ENCODE measurements at regions not wholly inside any gene's neighbourhood (a gene's known extent, or its start where the extent isn't known, plus 50 kb on each side); places are given as distances from the start of the nearest gene placed in this dataset.
A peak's percentile ranks its signal among the peaks of the same experiment; 100 is the strongest.

DNA sequence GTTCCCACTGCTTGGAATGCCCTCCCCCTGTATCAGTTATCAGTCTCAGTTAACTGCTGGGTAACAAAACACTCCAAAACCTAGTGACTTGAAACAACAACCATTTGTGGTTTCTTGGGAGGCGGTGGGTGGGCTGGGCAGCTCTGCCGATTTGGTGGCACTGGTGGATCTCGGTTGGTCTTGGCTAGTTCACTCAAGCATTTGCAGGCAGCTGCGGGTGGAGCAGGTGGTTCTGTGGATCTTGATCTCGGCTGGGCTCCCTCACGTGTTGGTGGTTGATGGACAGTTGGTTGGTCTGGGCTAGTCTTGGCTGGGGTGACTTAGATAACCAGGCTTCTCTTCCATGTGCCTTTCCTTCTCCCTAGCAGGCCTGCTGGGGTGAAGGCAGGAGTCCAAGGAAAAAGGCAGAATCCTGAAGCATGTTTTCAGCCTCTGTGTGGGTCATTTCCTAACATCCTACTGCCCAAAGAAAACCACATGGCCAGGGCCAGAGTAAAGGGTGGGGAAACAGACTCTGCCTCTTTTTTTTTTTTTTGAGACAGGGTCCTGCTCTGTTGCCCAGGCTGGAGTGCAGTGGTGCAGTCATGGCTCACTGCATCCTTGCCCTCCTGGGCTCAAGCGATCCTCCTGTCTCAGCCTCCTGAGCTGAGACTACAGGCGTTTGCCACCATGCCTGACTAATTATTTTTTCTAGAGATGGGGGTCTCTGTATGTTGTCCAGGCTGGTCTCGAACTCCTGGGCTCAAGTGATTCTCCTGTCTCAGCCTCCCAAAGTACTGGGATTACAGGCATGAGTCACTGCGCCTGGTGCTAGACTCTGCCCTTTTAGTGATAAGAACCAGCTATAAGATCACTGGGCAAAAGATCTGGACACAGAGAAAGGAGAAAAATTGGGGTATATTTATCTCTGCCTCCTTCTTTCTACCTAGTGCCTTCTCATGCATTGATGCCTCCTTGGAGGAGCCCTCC lies 183.7 kb downstream of the RGS3 start:
- ATAC-seq (ENCODE audit: low read depth) (no peak), DNase-seq (ENCODE audit: low spot score) (no peak)

DNA sequence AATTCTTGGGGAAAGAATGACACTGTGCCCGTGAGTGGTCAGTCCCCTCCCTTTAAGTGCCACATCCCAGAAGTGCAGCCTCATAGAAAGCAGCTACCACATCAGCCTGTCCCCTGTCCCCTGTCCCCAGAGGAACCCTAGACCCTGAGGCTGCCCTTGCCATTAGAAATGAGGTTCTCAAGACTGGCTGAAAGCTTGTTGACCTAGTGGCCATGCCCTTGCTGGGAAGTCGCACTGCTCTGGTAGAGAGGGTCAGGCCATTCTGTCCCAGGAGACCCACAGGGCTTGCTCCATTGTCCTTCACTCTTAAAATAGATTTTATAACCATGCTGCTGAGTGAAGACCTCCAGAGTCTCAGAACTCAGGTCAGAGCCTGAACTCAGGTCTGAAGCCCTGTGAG lies 184.5 kb downstream of the RGS3 start:
- H3K27me3 ChIP-seq (ENCODE audit: insufficient read depth, poor library complexity, severe bottlenecking) = no peaks in the 10 kb centered on the region
- H3K4me3 ChIP-seq (ENCODE audit: severe bottlenecking) = no peak overlapping the region
- no peaks in the 10 kb centered on the region for H3K9me3 ChIP-seq (ENCODE audit: severe bottlenecking)
- H3K4me1 ChIP-seq (ENCODE audit: insufficient read depth, poor library complexity, severe bottlenecking) = peaks cover 12% of the 10 kb centered on the region
- TF ChIP-seq, protein P1, sequence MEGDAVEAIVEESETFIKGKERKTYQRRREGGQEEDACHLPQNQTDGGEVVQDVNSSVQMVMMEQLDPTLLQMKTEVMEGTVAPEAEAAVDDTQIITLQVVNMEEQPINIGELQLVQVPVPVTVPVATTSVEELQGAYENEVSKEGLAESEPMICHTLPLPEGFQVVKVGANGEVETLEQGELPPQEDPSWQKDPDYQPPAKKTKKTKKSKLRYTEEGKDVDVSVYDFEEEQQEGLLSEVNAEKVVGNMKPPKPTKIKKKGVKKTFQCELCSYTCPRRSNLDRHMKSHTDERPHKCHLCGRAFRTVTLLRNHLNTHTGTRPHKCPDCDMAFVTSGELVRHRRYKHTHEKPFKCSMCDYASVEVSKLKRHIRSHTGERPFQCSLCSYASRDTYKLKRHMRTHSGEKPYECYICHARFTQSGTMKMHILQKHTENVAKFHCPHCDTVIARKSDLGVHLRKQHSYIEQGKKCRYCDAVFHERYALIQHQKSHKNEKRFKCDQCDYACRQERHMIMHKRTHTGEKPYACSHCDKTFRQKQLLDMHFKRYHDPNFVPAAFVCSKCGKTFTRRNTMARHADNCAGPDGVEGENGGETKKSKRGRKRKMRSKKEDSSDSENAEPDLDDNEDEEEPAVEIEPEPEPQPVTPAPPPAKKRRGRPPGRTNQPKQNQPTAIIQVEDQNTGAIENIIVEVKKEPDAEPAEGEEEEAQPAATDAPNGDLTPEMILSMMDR (IDR thresholded peaks at IDR 0.05; ENCODE audit: poor library complexity, severe bottlenecking) = no peak
- DNase-seq (ENCODE audit: low spot score) (no peak), ATAC-seq (ENCODE audit: low read depth) (no peak)
- H3K36me3 ChIP-seq (ENCODE audit: low read depth) = no peaks in the 10 kb centered on the region
- H3K27ac ChIP-seq (ENCODE audit: poor library complexity, severe bottlenecking) = no peak overlapping the region

More for the DNA sequence above, 183.7 kb downstream of the RGS3 start:
- no peaks in the 10 kb centered on the region for H3K9me3 ChIP-seq (ENCODE audit: severe bottlenecking)
- H3K4me1 ChIP-seq (ENCODE audit: insufficient read depth, poor library complexity, severe bottlenecking) = peaks cover 12% of the 10 kb centered on the region
- H3K27ac ChIP-seq (ENCODE audit: poor library complexity, severe bottlenecking) = no peak overlapping the region
- TF ChIP-seq, protein P1 (IDR thresholded peaks at IDR 0.05; ENCODE audit: poor library complexity, severe bottlenecking) = no peak
- no peak overlapping the region for H3K4me3 ChIP-seq (ENCODE audit: severe bottlenecking)
- H3K36me3 ChIP-seq (ENCODE audit: low read depth) = no peaks in the 10 kb centered on the region
- no peaks in the 10 kb centered on the region for H3K27me3 ChIP-seq (ENCODE audit: insufficient read depth, poor library complexity, severe bottlenecking)

DNA sequence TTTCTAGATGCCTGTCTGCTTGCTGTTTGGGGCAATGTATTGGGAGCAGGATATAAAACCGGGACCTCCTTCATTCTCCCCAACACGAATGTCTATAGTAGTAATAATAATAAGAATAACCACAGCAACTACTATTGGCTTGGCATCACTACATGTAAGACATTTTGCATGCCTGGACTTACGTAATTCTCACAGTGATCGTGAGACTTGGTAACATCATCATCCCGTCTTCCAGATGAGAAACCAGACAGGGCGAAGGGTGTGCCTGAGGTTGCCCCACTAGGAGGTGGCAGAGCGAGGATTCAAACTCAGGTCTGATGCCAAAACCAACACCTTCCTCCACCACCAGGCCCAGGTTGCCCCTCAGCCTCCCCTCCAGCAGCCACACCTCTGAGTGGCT lies 185.1 kb downstream of the RGS3 start:
- Histone ChIP-seq H3K27me3 (ENCODE audit: insufficient read depth, poor library complexity, severe bottlenecking) (no peaks in the 10 kb centered on the region), H3K36me3 (ENCODE audit: low read depth) (no peaks in the 10 kb centered on the region), H3K4me1 (ENCODE audit: insufficient read depth, poor library complexity, severe bottlenecking) (peaks cover 12% of the 10 kb centered on the region), H3K27ac (ENCODE audit: poor library complexity, severe bottlenecking) (no peak overlapping the region), H3K4me3 (ENCODE audit: severe bottlenecking) (no peak overlapping the region), H3K9me3 (ENCODE audit: severe bottlenecking) (no peaks in the 10 kb centered on the region)
- ATAC-seq (ENCODE audit: low read depth) = no peak
- no peak for DNase-seq (ENCODE audit: low spot score)
- TF ChIP-seq, protein P1 (IDR thresholded peaks at IDR 0.05; ENCODE audit: poor library complexity, severe bottlenecking) = no peak

DNA sequence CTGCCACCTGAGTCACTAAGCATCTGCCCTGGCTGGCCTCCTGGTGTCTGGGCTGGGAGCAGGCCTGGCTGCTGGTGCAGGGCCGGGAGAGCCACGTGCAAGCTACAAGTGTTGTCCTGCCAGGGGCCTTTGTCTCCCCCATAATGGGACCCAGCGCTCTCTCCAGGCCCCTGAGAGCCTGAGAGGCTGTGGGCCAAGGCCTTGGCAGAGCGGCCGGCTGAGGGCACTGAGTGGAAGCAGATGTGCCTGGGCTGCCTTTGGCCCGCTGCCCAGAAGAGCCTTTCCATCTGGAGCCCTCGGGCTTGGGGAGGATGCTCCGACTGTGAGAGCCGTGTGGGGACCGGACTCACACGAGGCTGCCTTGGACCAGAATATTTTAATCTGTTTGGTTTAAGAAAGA lies 185.5 kb downstream of the RGS3 start:
- ATAC-seq (ENCODE audit: low read depth) = no peak
- no peak overlapping the region for H3K27ac ChIP-seq (ENCODE audit: poor library complexity, severe bottlenecking)
- DNase-seq (ENCODE audit: low spot score) = no peak
- no peak overlapping the region for H3K4me3 ChIP-seq (ENCODE audit: severe bottlenecking)
- H3K27me3 ChIP-seq (ENCODE audit: insufficient read depth, poor library complexity, severe bottlenecking) = no peaks in the 10 kb centered on the region
- TF ChIP-seq, protein P1 (IDR thresholded peaks at IDR 0.05; ENCODE audit: poor library complexity, severe bottlenecking) = no peak
- H3K36me3 ChIP-seq (ENCODE audit: low read depth) = no peaks in the 10 kb centered on the region
- no peaks in the 10 kb centered on the region for H3K9me3 ChIP-seq (ENCODE audit: severe bottlenecking)
- peaks cover 12% of the 10 kb centered on the region for H3K4me1 ChIP-seq (ENCODE audit: insufficient read depth, poor library complexity, severe bottlenecking)

DNA sequence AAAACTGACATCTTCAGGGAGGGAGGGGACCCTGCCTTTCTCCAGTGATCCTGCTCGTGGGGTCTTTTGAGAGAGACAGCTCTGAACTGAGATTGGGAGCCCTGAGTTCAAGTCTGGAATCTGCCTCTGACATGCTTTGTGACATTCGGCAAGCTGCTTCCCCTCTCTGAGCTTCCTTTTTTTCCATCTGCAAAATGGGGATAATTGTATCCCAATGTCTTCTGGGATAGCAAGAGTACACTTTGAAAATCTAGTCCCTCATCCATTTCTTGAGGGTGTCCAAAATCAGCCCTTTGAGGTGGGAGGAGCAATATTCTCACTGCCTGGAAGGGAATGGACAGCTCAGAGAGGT lies 186.3 kb downstream of the RGS3 start:
- H3K27me3 ChIP-seq (ENCODE audit: insufficient read depth, poor library complexity, severe bottlenecking) = no peaks in the 10 kb centered on the region
- ATAC-seq (ENCODE audit: low read depth) (no peak), DNase-seq (ENCODE audit: low spot score) (no peak)
- TF ChIP-seq, protein P1 (IDR thresholded peaks at IDR 0.05; ENCODE audit: poor library complexity, severe bottlenecking) = no peak
- no peaks in the 10 kb centered on the region for H3K9me3 ChIP-seq (ENCODE audit: severe bottlenecking)
- peaks cover 12% of the 10 kb centered on the region for H3K4me1 ChIP-seq (ENCODE audit: insufficient read depth, poor library complexity, severe bottlenecking)
- H3K27ac ChIP-seq (ENCODE audit: poor library complexity, severe bottlenecking) = peak overlapping the region; percentile 26
- no peaks in the 10 kb centered on the region for H3K36me3 ChIP-seq (ENCODE audit: low read depth)
- no peak overlapping the region for H3K4me3 ChIP-seq (ENCODE audit: severe bottlenecking)
